HepG2 (cell line): ENCODE measurements at regions not wholly inside any gene's neighbourhood (a gene's known extent, or its start where the extent isn't known, plus 50 kb on each side); places are given as distances from the start of the nearest gene placed in this dataset.

Experiments
- AKNA ChIP-seq: sonication (generic); formaldehyde crosslinking; IDR thresholded peaks from 2 replicates; pipeline ENCODE4 v1.4.0; 2020; ENCODE audit warnings: missing genetic modification reagents, borderline replicate concordance
- ARHGAP35 ChIP-seq: sonication (generic); formaldehyde crosslinking; IDR thresholded peaks from 2 replicates; pipeline ENCODE4 v1.9.0; 2022; ENCODE audit warnings: mild to moderate bottlenecking, inconsistent platforms, moderate library complexity, missing genetic modification reagents, borderline replicate concordance
- DNMT3B ChIP-seq: conservative IDR thresholded peaks from 2 replicates; pipeline ENCODE4 v1.6.1; 2016; ENCODE audit warnings: missing biosample characterization, control low read depth
- DR1 ChIP-seq: sonication (generic); formaldehyde crosslinking; IDR thresholded peaks from 2 replicates; pipeline ENCODE4 v1.8.0; 2021; ENCODE audit warnings: mild to moderate bottlenecking, missing genetic modification reagents, inconsistent platforms
- ETV5 ChIP-seq: IDR thresholded peaks from 2 replicates; pipeline ENCODE4 v1.6.1; 2018; ENCODE audit warnings: missing biosample characterization, missing genetic modification reagents, inconsistent platforms, borderline replicate concordance
- FOXA3 ChIP-seq: IDR thresholded peaks from 2 replicates; pipeline ENCODE4 v1.6.1; 2016; ENCODE audit warnings: missing genetic modification reagents, missing compliant biosample characterization
- KAT8 ChIP-seq: IDR thresholded peaks from 2 replicates; pipeline ENCODE4 v1.6.1; 2016; ENCODE audit warnings: missing genetic modification reagents, missing compliant biosample characterization
- PHF21A ChIP-seq: sonication (generic); formaldehyde crosslinking; IDR thresholded peaks from 2 replicates; pipeline ENCODE4 v1.5.0; 2020; ENCODE audit warnings: mild to moderate bottlenecking, missing genetic modification reagents
- XRCC5 ChIP-seq: fragments of 200-400 bp; formaldehyde crosslinking; optimal IDR thresholded peaks from 2 replicates; pipeline ENCODE3; 2017; ENCODE audit warnings: mild to moderate bottlenecking, low read length
- ZGPAT ChIP-seq: IDR thresholded peaks from 2 replicates; pipeline ENCODE4 v1.6.1; 2016; ENCODE audit warnings: mild to moderate bottlenecking
- ZNF121 ChIP-seq: sonication (generic); formaldehyde crosslinking; IDR thresholded peaks from 2 replicates; pipeline ENCODE4 v1.5.0; 2020; ENCODE audit warnings: mild to moderate bottlenecking, missing genetic modification reagents
- ZSCAN9 ChIP-seq: IDR thresholded peaks from 2 replicates; pipeline ENCODE4 v1.6.1; 2016; ENCODE audit warnings: borderline replicate concordance
- TF ChIP-seq, protein P1 (sequence below): sonication (generic); formaldehyde crosslinking; IDR thresholded peaks from 2 replicates; pipeline ENCODE4 v1.5.0; 2020; ENCODE audit warnings: missing genetic modification reagents
- TF ChIP-seq, protein P2 (sequence below): IDR thresholded peaks from 2 replicates; pipeline ENCODE4 v1.6.1; 2016

- TF ChIP-seq AKNA (CRISPR knock-in tag), result no peak
- TF ChIP-seq DR1 (CRISPR knock-in tag), result no peak
- peak; percentile 50; the same call in 1 of the 2 replicates for TF ChIP-seq KAT8 (CRISPR knock-in tag)
- no peak for TF ChIP-seq DNMT3B (CRISPR knock-in tag)
- TF ChIP-seq PHF21A (CRISPR knock-in tag), result 0 out of 2 replicates have a peak, but pooled peaks have one; percentile 29
- TF ChIP-seq, protein P1, sequence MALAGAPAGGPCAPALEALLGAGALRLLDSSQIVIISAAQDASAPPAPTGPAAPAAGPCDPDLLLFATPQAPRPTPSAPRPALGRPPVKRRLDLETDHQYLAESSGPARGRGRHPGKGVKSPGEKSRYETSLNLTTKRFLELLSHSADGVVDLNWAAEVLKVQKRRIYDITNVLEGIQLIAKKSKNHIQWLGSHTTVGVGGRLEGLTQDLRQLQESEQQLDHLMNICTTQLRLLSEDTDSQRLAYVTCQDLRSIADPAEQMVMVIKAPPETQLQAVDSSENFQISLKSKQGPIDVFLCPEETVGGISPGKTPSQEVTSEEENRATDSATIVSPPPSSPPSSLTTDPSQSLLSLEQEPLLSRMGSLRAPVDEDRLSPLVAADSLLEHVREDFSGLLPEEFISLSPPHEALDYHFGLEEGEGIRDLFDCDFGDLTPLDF (CRISPR knock-in tag), result no peak
- TF ChIP-seq FOXA3 (CRISPR knock-in tag), result peak; percentile 63
- peak; percentile 36; the same call in 1 of the 2 replicates for TF ChIP-seq ZGPAT
- peak; percentile 73 for TF ChIP-seq ZNF121
- peak; percentile 85 for TF ChIP-seq XRCC5
- TF ChIP-seq ZSCAN9 (CRISPR knock-in tag), result 0 out of 2 replicates have a peak, but pooled peaks have one; percentile 34
- TF ChIP-seq, protein P2, sequence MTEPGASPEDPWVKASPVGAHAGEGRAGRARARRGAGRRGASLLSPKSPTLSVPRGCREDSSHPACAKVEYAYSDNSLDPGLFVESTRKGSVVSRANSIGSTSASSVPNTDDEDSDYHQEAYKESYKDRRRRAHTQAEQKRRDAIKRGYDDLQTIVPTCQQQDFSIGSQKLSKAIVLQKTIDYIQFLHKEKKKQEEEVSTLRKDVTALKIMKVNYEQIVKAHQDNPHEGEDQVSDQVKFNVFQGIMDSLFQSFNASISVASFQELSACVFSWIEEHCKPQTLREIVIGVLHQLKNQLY (CRISPR knock-in tag), result no peak
- TF ChIP-seq ARHGAP35 (CRISPR knock-in tag), result no peak
- TF ChIP-seq ETV5 (CRISPR knock-in tag), result peak; percentile 40; the same call in 1 of the 2 replicates
Measured at GRCh38 chr11:8813658-8814057, 97.3 kb upstream of the AKIP1 start (continued).
